OCI-M1 (cell line): ENCODE measurements at regions not wholly inside any gene's neighbourhood (a gene's known extent, or its start where the extent isn't known, plus 50 kb on each side); places are given as distances from the start of the nearest gene placed in this dataset.

Experiments used
- DNase-seq: peaks from one replicate; lab custom pipeline; 2025; lab: John Stamatoyannopoulos, UW

DNA sequence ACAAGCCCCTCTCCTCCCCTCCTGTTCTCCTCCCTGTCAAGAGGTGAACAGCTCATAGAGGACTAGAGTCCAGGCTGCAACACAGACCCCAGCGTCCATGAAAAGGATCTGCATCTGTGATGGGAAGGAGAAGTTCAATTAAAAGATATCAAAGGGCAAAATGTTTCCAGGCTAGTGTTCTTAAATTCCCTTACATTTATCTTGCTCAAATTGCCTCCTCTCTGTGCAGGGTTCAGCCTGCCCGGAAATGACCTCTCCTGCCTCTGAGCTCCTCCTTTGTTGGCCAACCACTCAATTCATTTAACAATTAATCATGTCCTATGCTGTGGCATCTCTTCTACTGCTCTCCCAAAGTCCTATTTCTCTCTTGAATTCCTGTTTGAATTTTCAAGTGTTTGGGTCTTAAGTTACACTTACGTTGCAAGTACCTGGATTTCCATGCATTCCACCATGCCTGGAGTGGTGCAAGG is 105.3 kb downstream of the TSN start:
- no peak for DNase-seq

GRCh38 chr2:121862286-121862685 is 106.8 kb downstream of the TSN start:
- no peak for DNase-seq

GRCh38 chr2:121865914-121866313 is 110.5 kb downstream of the TSN start:
- DNase-seq = no peak

DNA sequence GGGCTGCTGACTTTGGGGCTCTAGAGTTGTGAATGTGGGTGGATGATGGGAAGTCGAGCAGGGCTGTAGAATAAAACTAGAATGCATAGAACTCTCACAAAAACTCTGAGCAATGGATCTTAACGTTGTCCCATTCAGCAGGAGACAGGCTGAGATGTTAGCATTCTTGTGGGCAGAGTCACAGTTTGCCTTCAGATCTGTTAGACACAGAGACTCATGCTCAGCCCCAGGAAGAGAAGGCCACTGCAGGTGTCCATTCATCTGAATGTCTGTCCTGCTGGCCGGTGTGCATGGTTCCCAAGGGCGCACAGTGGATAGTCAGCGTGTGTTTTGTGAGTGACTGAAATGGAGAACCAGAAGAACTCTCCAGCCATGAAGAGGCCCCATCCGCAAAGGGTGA is 111.3 kb downstream of the TSN start:
- DNase-seq = no peak

DNA sequence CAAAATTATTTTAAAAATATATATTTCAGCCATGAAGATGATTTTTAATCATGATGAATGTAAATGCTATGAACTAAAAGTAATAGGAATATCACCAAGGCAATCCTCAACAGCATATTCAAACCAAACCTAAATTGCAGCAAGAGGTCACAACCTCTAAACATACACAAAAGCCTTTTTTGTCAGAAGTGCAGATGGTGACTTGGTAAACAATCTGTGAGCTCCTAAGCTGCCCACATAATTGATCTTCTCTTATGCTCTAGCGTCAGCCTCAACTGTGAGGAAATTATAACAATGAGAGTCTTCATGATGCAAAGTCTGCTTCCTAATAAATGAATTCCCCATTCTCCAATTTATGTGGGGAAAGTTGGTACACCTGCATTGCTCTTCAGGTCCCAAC is 113.2 kb downstream of the TSN start:
- no peak for DNase-seq

GRCh38 chr2:121869363-121869762 is 113.9 kb downstream of the TSN start:
- DNase-seq = no peak

DNA sequence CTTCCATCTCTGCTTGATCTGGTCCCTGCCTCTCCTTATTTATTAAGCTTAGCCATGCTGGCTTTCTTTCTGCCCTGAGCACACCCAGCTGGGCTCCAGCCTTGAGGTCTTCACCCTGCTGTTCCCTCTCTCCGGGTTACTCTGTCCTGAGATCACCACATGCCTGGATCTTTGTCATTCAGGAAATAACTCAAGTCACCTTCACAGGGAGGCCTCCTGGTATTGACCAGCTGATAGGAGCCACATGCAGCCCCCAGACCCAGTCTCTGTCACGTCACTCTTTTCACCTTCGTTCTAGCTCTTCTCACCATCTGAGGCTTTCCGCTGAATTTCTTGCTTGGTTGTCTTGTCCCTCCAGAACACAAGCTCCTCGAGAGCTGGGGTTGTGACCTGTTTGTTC is 114.4 kb downstream of the TSN start:
- DNase-seq = no peak

GRCh38 chr2:121872651-121873050 is 117.2 kb downstream of the TSN start:
- DNase-seq = no peak

- no peak for DNase-seq
Measured at GRCh38 chr2:121873864-121874263, 118.4 kb downstream of the TSN start.

DNA sequence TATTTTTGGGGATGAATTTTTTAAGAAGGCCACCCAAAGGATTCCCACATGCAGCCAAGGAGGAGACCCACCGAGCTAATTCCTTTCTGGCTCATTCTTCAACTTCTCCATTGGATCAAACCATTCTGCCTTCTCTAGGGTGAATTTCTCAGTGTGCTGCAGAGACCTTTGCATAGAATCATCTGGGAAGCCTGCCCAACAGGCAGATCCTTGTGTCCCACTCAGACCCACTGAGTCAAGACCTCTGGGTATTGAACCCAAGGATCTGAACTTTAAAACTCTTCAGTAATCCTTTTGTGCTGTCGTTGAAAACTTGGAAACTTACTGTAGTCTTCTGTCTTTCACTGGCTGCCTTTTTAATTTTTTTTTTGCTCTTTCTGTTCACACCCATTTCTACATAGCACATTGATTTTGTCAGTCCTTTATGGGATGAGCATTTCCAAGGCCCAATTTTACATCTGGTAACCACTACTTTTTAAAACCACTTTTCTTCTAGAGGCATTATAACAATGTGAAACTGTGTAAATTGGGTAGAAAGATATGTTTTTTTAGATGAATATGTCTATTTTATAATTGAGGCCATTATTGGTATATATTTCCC is 120.2 kb downstream of the TSN start:
- no peak for DNase-seq

DNA sequence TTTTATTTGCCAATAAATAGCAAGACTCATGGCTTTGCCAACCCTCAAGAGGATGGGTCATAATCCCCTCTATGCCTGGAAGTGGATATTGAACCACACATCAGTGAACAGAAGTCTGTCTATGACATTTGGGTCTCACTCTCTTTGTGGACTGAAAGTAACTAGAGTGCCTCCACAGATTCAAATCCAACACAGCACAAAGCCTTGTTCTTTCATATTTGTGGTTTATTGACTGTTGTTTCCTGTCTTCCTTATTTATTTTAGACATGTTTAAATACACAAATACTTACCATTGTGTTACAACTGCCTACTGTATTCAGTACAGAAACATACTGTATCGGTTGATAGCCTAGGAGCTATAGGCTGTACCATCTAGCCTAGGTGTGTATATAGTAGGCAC is 121.9 kb downstream of the TSN start:
- no peak for DNase-seq

- DNase-seq = no peak
Measured at GRCh38 chr2:121880283-121880682, 124.8 kb downstream of the TSN start.

DNA sequence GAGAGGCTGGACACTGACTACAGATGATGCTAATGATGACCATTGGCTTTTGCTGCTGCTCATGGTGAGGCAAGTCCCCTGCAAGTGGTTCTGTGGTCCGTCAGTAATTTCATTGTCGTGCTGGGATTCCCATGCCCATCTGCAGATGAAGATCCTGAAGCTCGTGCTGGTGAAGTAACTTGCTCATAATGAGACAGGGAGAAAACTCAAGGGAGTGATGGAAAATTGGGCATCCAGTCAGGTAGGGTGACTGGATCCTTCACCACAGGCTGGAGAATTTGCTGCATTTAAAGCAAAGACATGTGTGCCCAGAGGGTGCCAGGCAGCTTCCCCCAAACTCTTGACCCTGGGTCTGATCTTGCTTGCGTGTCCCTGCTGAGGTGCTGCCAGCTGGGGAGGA is 125.6 kb downstream of the TSN start:
- no peak for DNase-seq

DNA sequence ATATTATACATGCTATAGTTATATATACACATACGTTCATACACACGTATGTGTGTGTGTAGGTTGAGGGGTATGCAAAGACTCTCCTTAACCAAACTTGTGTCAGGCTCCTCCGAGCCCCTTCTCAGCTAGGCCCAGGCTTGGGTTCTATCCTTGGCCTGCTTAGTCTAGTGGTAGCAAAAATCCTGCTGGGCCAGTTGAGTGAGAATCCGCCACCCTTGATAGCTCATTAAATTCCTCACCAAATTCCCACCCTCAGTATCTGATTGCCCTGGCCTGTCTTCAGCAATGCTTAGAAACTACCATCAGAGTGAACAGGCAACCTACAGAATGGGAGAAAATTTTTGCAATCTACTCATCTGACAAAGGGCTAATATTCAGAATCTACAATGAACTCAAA is 126.5 kb downstream of the TSN start:
- DNase-seq = no peak

DNA sequence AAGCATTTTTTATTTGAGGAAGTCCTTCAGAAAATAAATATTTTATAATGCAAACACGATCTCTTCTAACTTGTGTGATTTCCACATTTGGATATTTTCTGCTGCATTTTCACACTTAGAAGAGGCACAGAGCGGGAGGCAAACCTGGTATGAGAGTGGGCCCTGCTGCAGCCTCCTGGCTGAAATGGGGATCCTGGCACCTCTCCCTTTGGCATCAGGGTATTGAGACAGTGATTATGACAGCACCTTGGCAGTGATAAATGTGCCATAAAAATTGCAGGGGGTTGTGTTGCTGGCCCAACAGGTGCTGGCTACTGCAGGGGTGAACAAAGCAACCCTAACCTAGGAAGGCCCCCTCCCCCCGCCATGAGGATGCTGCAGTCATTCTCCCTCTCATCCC is 128.6 kb downstream of the TSN start:
- DNase-seq = no peak

DNA sequence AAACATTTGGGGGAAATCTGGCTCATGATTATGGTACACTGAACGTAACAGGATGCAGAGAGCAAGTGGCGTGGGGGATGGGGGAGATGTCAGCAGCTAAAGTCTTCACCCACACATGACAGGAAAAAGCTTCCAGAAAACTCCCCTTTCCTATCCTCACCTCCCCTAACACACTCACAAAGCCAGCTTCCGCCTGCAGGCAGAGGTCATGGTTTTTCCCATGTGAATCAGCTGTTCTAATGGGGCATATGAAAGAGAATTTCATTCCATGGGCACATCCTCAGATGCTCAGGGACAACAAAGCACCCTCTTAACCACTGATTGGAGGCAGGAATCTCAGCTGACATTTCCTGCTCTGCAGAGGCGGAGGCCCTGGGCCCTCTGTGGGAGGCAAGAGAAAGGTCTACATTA is 129.1 kb downstream of the TSN start:
- no peak for DNase-seq

GRCh38 chr2:121886059-121886458 is 130.6 kb downstream of the TSN start:
- peak; percentile 80 for DNase-seq

DNA sequence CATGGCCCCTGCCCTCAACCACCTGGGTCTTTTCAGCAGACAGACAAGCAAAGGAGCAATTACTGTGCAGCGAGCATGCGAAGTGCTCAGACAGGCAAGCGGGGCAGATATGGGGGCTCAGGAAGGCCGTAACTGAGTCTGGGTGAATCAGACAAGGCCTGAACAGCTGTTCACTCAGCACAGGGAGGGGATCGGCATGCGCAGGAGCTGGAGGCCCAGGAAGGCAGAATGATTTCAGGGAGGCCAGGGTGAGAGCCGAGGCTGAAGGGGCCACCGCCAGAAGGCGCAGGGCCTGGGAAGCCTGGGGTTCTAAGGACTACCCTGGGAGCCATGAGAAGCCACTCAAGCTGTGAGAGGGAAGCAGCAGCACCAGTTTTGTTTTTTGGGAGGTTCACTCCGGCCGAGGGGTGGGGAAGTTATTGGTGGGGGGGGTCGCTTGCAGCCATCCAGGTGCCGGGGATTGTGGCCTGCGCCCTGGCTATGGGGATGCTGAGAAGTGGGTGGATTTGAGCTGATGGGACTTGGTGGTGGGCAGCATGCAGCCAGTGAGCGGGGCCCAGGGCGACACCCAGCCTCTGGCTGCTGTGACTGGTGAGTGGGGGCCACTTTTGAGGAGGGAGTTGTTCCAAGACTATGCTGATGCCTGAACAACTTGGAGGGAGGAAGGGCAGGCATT is 132.2 kb downstream of the TSN start:
- no peak for DNase-seq

DNA sequence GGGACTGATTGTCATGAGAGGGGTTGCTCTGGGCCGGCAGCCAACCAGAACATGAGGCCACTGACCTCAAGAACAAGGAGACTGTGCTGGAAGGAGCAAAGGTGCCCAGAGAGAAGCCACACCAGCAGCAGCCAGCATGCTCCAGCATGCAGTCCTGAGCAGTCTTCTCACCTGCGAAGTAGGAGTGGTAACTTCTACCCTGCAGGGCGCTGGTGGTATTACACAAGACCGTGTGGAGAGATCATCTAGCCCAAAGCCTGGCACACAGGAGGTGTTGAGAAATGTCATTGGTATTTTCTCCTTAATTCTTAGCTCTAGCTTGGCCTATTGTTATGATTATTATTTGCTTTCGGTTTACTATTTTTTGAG is 132.7 kb downstream of the TSN start:
- peak; percentile 44 for DNase-seq

GRCh38 chr2:121890041-121890440 is 134.6 kb downstream of the TSN start:
- DNase-seq = no peak

DNA sequence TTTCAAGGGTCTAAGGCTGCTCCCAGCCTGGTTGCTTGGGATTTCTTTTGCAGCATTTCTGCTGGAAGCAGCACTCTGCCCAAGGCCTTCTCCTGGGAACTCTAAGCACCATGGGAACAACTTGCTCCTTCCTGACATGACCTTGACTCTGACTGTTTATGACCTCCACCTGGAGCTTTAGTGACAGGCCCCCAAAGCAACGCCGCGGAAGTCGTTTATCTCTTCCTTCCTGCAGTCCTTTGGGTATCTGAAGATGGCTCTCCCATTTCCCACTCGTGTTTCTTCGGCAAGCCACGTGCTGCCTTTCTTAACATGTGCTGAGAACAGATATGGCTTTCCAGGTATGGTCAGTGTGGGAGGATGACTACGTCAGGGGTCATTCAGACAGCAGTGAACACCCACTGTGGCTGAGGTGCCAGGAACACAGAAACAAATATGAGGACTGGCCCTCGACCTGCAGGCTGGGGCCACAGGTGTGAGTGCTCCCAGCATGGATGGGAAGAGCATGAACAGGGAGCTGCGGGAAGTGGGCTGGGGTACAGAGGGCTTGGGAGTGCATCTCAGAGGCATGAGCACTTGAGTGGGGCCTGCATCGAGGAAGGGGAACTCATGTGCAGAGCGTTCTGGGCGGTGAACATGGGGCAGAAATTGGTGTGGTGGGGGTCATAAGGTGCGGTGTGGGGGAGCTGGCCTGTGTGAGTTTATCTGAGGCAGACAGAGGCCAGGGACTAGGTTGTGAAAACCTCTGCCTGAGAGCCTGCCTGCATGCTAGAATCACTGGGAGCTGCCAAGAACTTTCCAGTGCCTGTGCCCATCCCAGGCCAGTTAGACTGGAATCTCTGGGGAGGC is 140.5 kb downstream of the TSN start:
- peak; percentile 19 for DNase-seq

GRCh38 chr2:121897335-121897970 is 142.0 kb downstream of the TSN start:
- peak; percentile 85 for DNase-seq

GRCh38 chr2:121898483-121898882 is 143.0 kb downstream of the TSN start:
- DNase-seq = no peak
